OCI-LY1 (cell line): ENCODE measurements at regions not wholly inside any gene's neighbourhood (a gene's known extent, or its start where the extent isn't known, plus 50 kb on each side); places are given as distances from the start of the nearest gene placed in this dataset.

Experiments used
- H2AFZ ChIP-seq: fragments of 200-600 bp; sonication (generic), shearing (Covaris generic); 2 replicates; pipeline ENCODE4 v1.6.0; 2014; ENCODE audit warnings: antibody characterized with exemption, mild to moderate bottlenecking, low read length
- H3F3A ChIP-seq: fragments of 200-600 bp; sonication (generic), shearing (Covaris generic); 2 replicates; pipeline ENCODE4 v1.6.0; 2014; ENCODE audit warnings: mild to moderate bottlenecking, antibody characterized with exemption, low read length, moderate library complexity; ENCODE audit not compliant: insufficient read depth
- H3K27ac ChIP-seq: fragments of 200-600 bp; sonication (generic); 2 replicates; pipeline ENCODE4 v1.5.1; 2014; ENCODE audit warnings: low read length, mixed run types, mild to moderate bottlenecking, low read depth; ENCODE audit not compliant: poor library complexity, severe bottlenecking
- H3K27me3 ChIP-seq: fragments of 200-600 bp; sonication (generic); 2 replicates; pipeline ENCODE4 v1.6.0; 2014; ENCODE audit warnings: antibody characterized with exemption, mild to moderate bottlenecking, low read length, moderate library complexity; ENCODE audit not compliant: insufficient read depth
- H3K36me3 ChIP-seq: fragments of 200-600 bp; sonication (generic); 2 replicates; pipeline ENCODE4 v1.6.1; 2014; ENCODE audit warnings: mild to moderate bottlenecking, antibody characterized with exemption, low read length, moderate library complexity, mixed read lengths; ENCODE audit not compliant: insufficient read depth
- H3K4me1 ChIP-seq: fragments of 200-600 bp; sonication (generic); 2 replicates; pipeline ENCODE4 v1.5.1; 2014; ENCODE audit warnings: mild to moderate bottlenecking, low read length, moderate library complexity; ENCODE audit not compliant: insufficient read depth, severe bottlenecking
- H3K4me2 ChIP-seq: fragments of 200-600 bp; sonication (generic), shearing (Covaris generic); 2 replicates; pipeline ENCODE4 v1.6.1; 2014; ENCODE audit warnings: low read length
- H3K4me3 ChIP-seq: fragments of 200-600 bp; sonication (generic); 2 replicates; pipeline ENCODE4 v1.5.1; 2014; ENCODE audit warnings: low read length, low read depth, mild to moderate bottlenecking, mixed read lengths; ENCODE audit not compliant: poor library complexity, severe bottlenecking
- H3K79me2 ChIP-seq: fragments of 200-600 bp; shearing (Covaris generic); 2 replicates; pipeline ENCODE4 v1.6.1; 2016; ENCODE audit warnings: mixed run types, low read length, mixed read lengths; ENCODE audit not compliant: insufficient read depth
- H3K9ac ChIP-seq: fragments of 200-600 bp; sonication (generic), shearing (Covaris generic); 2 replicates; pipeline ENCODE4 v1.6.1; 2014; ENCODE audit warnings: mild to moderate bottlenecking, low read length, mixed read lengths
- H3K9me2 ChIP-seq: fragments of 200-600 bp; sonication (generic), shearing (Covaris generic); 2 replicates; pipeline ENCODE4 v1.6.1; 2014; ENCODE audit warnings: low read depth, mild to moderate bottlenecking, low read length, mixed read lengths
- H3K9me3 ChIP-seq: fragments of 200-600 bp; shearing (Covaris generic); 2 replicates; pipeline ENCODE4 v1.6.1; 2014; ENCODE audit warnings: low read length, mixed read lengths
- H4K20me1 ChIP-seq: fragments of 200-600 bp; sonication (generic), shearing (Covaris generic); 2 replicates; pipeline ENCODE4 v1.6.0; 2016; ENCODE audit warnings: mild to moderate bottlenecking, low read length; ENCODE audit not compliant: insufficient read depth
- EZH2 ChIP-seq: fragments of 200-600 bp; sonication (generic), shearing (Covaris generic); IDR thresholded peaks from 2 replicates; pipeline ENCODE4 v1.8.0; 2017; ENCODE audit warnings: borderline replicate concordance, mixed run types, mild to moderate bottlenecking, antibody characterized with exemption, low read length, moderate library complexity, mixed read lengths
- TF ChIP-seq, protein P1 (sequence below): fragments of 200-600 bp; sonication (generic), shearing (Covaris generic); IDR thresholded peaks from 2 replicates; pipeline ENCODE4 v1.5.1; 2017; ENCODE audit warnings: mild to moderate bottlenecking, antibody characterized with exemption, low read length, moderate library complexity, mixed read lengths

DNA sequence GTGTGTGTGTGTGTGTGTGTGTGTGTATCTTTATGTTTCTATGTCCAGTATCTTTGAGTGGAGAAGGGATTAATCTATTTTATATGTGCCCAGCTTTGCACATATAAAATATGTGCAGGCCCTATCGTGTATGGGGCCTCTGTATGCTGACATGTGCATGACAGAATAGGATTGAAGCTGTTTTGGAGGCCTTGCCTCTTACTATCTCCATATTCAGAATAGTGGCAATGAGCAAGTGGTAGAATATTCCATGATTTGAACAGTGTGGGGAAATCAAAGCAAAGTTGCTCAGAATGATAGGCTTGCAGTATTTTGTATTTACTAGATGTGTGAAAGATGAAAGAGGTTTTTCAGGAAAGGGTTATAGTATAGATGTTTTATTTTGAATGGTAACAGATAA lies 480.8 kb downstream of the XIRP2 start:
- H4K20me1 ChIP-seq = no peaks in the 10 kb centered on the region
- H3K27ac ChIP-seq = no peak overlapping the region
- no peaks in the 10 kb centered on the region for H3K36me3 ChIP-seq
- H3K4me2 ChIP-seq = no peak overlapping the region
- H2AFZ ChIP-seq = no peak overlapping the region
- H3F3A ChIP-seq = no peaks in the 10 kb centered on the region
- H3K9me2 ChIP-seq = no peaks in the 10 kb centered on the region
- H3K79me2 ChIP-seq = no peaks in the 10 kb centered on the region
- no peak for TF ChIP-seq EZH2
- TF ChIP-seq, protein P1, sequence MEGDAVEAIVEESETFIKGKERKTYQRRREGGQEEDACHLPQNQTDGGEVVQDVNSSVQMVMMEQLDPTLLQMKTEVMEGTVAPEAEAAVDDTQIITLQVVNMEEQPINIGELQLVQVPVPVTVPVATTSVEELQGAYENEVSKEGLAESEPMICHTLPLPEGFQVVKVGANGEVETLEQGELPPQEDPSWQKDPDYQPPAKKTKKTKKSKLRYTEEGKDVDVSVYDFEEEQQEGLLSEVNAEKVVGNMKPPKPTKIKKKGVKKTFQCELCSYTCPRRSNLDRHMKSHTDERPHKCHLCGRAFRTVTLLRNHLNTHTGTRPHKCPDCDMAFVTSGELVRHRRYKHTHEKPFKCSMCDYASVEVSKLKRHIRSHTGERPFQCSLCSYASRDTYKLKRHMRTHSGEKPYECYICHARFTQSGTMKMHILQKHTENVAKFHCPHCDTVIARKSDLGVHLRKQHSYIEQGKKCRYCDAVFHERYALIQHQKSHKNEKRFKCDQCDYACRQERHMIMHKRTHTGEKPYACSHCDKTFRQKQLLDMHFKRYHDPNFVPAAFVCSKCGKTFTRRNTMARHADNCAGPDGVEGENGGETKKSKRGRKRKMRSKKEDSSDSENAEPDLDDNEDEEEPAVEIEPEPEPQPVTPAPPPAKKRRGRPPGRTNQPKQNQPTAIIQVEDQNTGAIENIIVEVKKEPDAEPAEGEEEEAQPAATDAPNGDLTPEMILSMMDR = no peak
- no peak overlapping the region for H3K9ac ChIP-seq
- no peak overlapping the region for H3K4me3 ChIP-seq
- H3K4me1 ChIP-seq = no peaks in the 10 kb centered on the region
- no peaks in the 10 kb centered on the region for H3K9me3 ChIP-seq
- no peaks in the 10 kb centered on the region for H3K27me3 ChIP-seq

DNA sequence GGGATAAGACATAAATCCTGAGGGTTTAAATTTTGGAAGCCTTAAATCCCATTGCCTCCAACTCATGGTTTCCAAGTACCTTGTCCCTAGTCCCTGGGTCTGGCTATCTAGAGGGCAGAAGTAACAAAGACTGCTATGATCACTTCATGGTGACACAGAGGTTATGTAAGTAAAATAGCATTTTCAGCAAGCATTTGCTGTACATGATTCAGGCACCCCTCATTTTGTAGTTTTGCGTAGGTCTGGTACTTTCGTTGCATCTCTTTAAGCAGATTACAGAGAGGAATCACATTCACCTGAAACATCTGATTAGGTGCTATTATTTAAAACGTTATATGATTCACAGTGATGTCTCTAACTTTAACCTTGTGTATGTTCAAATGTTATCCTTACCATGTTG lies 480.1 kb downstream of the XIRP2 start:
- no peak overlapping the region for H3K4me2 ChIP-seq
- no peaks in the 10 kb centered on the region for H4K20me1 ChIP-seq
- TF ChIP-seq, protein P1 = no peak
- TF ChIP-seq EZH2 = no peak
- H3K4me1 ChIP-seq = no peaks in the 10 kb centered on the region
- no peaks in the 10 kb centered on the region for H3K9me2 ChIP-seq
- no peak overlapping the region for H3K4me3 ChIP-seq
- no peak overlapping the region for H3K9ac ChIP-seq
- H3K79me2 ChIP-seq = no peaks in the 10 kb centered on the region
- no peaks in the 10 kb centered on the region for H3K36me3 ChIP-seq
- H3K9me3 ChIP-seq = no peaks in the 10 kb centered on the region
- H3K27ac ChIP-seq = no peak overlapping the region
- H2AFZ ChIP-seq = no peak overlapping the region
- no peaks in the 10 kb centered on the region for H3F3A ChIP-seq
- H3K27me3 ChIP-seq = no peaks in the 10 kb centered on the region

- Histone ChIP-seq H3K9me2 (no peaks in the 10 kb centered on the region), H3K9me3 (no peaks in the 10 kb centered on the region), H3K27me3 (no peaks in the 10 kb centered on the region), H3K9ac (no peak overlapping the region), H3K27ac (no peak overlapping the region), H3K4me3 (no peak overlapping the region), H3K79me2 (no peaks in the 10 kb centered on the region), H3K4me1 (no peaks in the 10 kb centered on the region), H4K20me1 (no peaks in the 10 kb centered on the region), H3K36me3 (no peaks in the 10 kb centered on the region), H3F3A (no peaks in the 10 kb centered on the region), H2AFZ (no peak overlapping the region), H3K4me2 (no peak overlapping the region)
- TF ChIP-seq, protein P1 = no peak
- no peak for TF ChIP-seq EZH2
Measured at GRCh38 chr2:167365216-167365615, 476.9 kb downstream of the XIRP2 start.
